ENCODE measurements at regions not wholly inside any gene's neighbourhood (a gene's known extent, or its start where the extent isn't known, plus 50 kb on each side); places are given as distances from the start of the nearest gene placed in this dataset.
"Not testable (repeated sequence)": the region's sequence is repeated elsewhere in the genome, so short reads cannot be mapped to it uniquely, and the experiment has no call there.

DNA sequence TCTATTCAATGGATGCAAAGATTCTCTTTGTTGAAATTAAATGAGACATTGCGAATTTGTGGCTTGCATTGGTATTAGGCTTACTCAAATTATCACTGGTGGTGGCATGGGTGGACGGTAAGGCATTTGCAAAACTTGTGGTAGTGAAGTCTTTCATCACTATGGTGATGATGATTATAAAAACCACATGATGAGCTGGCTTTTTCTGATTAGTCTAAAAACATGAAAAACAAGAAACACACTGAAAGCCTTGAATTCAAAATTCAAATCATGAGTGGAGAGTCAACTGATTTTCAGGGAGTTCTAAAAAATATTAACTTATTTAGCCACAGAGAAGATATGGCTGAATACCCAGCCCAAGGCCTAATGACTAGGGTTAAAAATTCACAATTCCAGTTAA lies 99.8 kb upstream of the HGF start:
- Histone ChIP-seq H3K4me3 (ENCODE audit: low read depth in 1 of 2, low read length in 2 of 2) (no peak overlapping the region), H3K9ac (ENCODE audit: low read depth, low read length) (no peak overlapping the region), H3K27ac (ENCODE audit: low read length) (no peak overlapping the region)

DNA sequence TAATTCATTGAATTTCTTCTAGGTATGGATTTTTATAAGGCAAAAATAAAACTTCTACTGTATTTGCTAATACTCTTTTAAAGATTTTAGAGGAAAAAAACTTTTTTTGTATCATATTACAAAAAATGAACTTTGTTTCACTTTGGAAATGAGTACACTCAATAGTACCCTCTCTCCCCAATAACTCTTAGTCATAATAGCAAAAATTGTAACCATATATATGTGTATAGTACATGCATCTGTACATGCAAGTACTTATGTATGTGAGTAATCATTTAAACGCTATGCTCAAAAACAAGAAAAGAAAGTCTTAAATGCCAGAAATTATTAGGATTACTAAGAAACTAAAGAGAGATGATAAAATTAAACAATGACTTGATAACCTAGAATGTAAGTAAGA lies 95.9 kb upstream of the HGF start:
- no peaks in the 10 kb centered on the region for H3K27me3 ChIP-seq (ENCODE audit: insufficient read depth, low read length, poor library complexity)
- H4K20me1 ChIP-seq (ENCODE audit: insufficient read depth, low read length), result no peaks in the 10 kb centered on the region
- DNase-seq (no peak), ATAC-seq (ENCODE audit: insufficient read depth, low read depth) (no peak)
- H3K4me3 ChIP-seq (ENCODE audit: low read depth in 1 of 2, low read length in 2 of 2), result no peak overlapping the region
- H3K4me2 ChIP-seq (ENCODE audit: insufficient read depth, low read length), result no peak overlapping the region
- TF ChIP-seq, protein P1, sequence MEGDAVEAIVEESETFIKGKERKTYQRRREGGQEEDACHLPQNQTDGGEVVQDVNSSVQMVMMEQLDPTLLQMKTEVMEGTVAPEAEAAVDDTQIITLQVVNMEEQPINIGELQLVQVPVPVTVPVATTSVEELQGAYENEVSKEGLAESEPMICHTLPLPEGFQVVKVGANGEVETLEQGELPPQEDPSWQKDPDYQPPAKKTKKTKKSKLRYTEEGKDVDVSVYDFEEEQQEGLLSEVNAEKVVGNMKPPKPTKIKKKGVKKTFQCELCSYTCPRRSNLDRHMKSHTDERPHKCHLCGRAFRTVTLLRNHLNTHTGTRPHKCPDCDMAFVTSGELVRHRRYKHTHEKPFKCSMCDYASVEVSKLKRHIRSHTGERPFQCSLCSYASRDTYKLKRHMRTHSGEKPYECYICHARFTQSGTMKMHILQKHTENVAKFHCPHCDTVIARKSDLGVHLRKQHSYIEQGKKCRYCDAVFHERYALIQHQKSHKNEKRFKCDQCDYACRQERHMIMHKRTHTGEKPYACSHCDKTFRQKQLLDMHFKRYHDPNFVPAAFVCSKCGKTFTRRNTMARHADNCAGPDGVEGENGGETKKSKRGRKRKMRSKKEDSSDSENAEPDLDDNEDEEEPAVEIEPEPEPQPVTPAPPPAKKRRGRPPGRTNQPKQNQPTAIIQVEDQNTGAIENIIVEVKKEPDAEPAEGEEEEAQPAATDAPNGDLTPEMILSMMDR (IDR thresholded peaks at IDR 0.05; ENCODE audit: borderline replicate concordance, extremely low read depth, low read length, poor library complexity, severe bottlenecking), result no peak
- TF ChIP-seq EZH2 (IDR thresholded peaks at IDR 0.05; ENCODE audit: borderline replicate concordance, low read depth, low read length, severe bottlenecking), result no peak
- no peak overlapping the region for H3K9ac ChIP-seq (ENCODE audit: low read depth, low read length)
- no peaks in the 10 kb centered on the region for H3K9me3 ChIP-seq (ENCODE audit: insufficient read depth, low read length, severe bottlenecking)
- H3K79me2 ChIP-seq (ENCODE audit: insufficient read depth, low read length), result no peaks in the 10 kb centered on the region
- H3K27ac ChIP-seq (ENCODE audit: low read length), result no peak overlapping the region
- no peaks in the 10 kb centered on the region for H3K4me1 ChIP-seq (ENCODE audit: insufficient read depth, low read length)
- no peak overlapping the region for H2AFZ ChIP-seq (ENCODE audit: low read depth, low read length)
- no peaks in the 10 kb centered on the region for H3K36me3 ChIP-seq (ENCODE audit: insufficient read depth, low read length)

More for the DNA sequence above, 99.8 kb upstream of the HGF start:
- H3K79me2 ChIP-seq (ENCODE audit: insufficient read depth, low read length), result no peaks in the 10 kb centered on the region
- H3K4me2 ChIP-seq (ENCODE audit: insufficient read depth, low read length), result no peak overlapping the region
- no peaks in the 10 kb centered on the region for H3K36me3 ChIP-seq (ENCODE audit: insufficient read depth, low read length)
- H3K9me3 ChIP-seq (ENCODE audit: insufficient read depth, low read length, severe bottlenecking), result no peaks in the 10 kb centered on the region
- no peaks in the 10 kb centered on the region for H3K27me3 ChIP-seq (ENCODE audit: insufficient read depth, low read length, poor library complexity)
- no peaks in the 10 kb centered on the region for H4K20me1 ChIP-seq (ENCODE audit: insufficient read depth, low read length)
- TF ChIP-seq, protein P1 (IDR thresholded peaks at IDR 0.05; ENCODE audit: borderline replicate concordance, extremely low read depth, low read length, poor library complexity, severe bottlenecking), result no peak
- TF ChIP-seq EZH2 (IDR thresholded peaks at IDR 0.05; ENCODE audit: borderline replicate concordance, low read depth, low read length, severe bottlenecking), result no peak
- DNase-seq (no peak), ATAC-seq (ENCODE audit: insufficient read depth, low read depth) (no peak)
- H3K4me1 ChIP-seq (ENCODE audit: insufficient read depth, low read length), result no peaks in the 10 kb centered on the region
- H2AFZ ChIP-seq (ENCODE audit: low read depth, low read length), result no peak overlapping the region

DNA sequence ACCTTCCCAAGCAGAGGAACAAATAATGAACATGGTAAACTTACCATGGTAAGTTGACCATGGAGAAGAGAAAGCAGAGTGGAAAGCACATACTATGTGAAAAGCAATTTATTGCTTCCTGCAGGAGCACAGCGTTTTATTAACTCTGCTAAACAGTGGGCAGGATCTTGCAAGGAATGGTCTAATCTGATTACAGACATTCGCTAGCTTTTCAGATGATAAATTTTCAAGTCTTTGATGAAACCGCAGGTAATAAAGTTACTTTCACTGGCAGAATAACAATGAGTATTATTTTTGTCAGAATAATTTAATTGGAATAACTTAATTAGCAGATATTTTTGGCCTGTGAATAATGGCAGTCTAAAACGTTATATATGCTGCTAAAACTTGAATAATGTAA lies 89.6 kb upstream of the HGF start:
- no peaks in the 10 kb centered on the region for H3K79me2 ChIP-seq (ENCODE audit: insufficient read depth, low read length)
- no peaks in the 10 kb centered on the region for H3K27me3 ChIP-seq (ENCODE audit: insufficient read depth, low read length, poor library complexity)
- TF ChIP-seq, protein P1 (IDR thresholded peaks at IDR 0.05; ENCODE audit: borderline replicate concordance, extremely low read depth, low read length, poor library complexity, severe bottlenecking), result no peak
- no peak for TF ChIP-seq EZH2 (IDR thresholded peaks at IDR 0.05; ENCODE audit: borderline replicate concordance, low read depth, low read length, severe bottlenecking)
- H3K9ac ChIP-seq (ENCODE audit: low read depth, low read length), result no peak overlapping the region
- DNase-seq, result no peak
- no peaks in the 10 kb centered on the region for H3K9me3 ChIP-seq (ENCODE audit: insufficient read depth, low read length, severe bottlenecking)
- H3K27ac ChIP-seq (ENCODE audit: low read length), result no peak overlapping the region
- no peak overlapping the region for H2AFZ ChIP-seq (ENCODE audit: low read depth, low read length)
- no peaks in the 10 kb centered on the region for H3K4me1 ChIP-seq (ENCODE audit: insufficient read depth, low read length)
- H4K20me1 ChIP-seq (ENCODE audit: insufficient read depth, low read length), result no peaks in the 10 kb centered on the region
- H3K4me2 ChIP-seq (ENCODE audit: insufficient read depth, low read length), result no peak overlapping the region
- H3K36me3 ChIP-seq (ENCODE audit: insufficient read depth, low read length), result no peaks in the 10 kb centered on the region
- ATAC-seq (ENCODE audit: insufficient read depth, low read depth), result no peak
- no peak overlapping the region for H3K4me3 ChIP-seq (ENCODE audit: low read depth in 1 of 2, low read length in 2 of 2)

DNA sequence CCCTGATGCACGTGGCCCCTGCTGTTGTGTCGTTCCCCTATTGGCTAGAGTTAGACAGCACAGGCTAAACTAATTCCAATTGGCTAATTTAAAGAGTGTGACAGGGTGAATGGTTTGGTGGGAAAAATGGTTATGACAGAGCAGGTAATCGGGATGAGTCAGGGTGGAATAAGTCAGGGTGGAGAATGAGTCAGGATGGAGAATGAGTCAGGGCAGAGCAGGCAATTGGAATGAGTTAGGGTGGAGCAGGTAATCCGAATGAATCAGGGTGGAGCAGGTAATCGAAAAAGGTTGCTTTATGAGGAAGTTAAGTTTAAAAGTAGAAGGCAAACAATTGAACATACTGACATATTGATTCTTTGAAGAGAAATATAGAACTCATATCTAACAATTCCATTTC lies 89.0 kb upstream of the HGF start:
- not testable (repeated sequence) for H3K9me3 ChIP-seq (ENCODE audit: insufficient read depth, low read length, severe bottlenecking); H3K4me1 ChIP-seq (ENCODE audit: insufficient read depth, low read length); H3K36me3 ChIP-seq (ENCODE audit: insufficient read depth, low read length); H2AFZ ChIP-seq (ENCODE audit: low read depth, low read length); H3K4me2 ChIP-seq (ENCODE audit: insufficient read depth, low read length); DNase-seq; H3K27ac ChIP-seq (ENCODE audit: low read length); H3K9ac ChIP-seq (ENCODE audit: low read depth, low read length); H4K20me1 ChIP-seq (ENCODE audit: insufficient read depth, low read length); H3K27me3 ChIP-seq (ENCODE audit: insufficient read depth, low read length, poor library complexity); H3K79me2 ChIP-seq (ENCODE audit: insufficient read depth, low read length); H3K4me3 ChIP-seq (ENCODE audit: low read depth in 1 of 2, low read length in 2 of 2); ATAC-seq (ENCODE audit: insufficient read depth, low read depth)
